GM21381 (cell line): ENCODE measurements at regions not wholly inside any gene's neighbourhood (a gene's known extent, or its start where the extent isn't known, plus 50 kb on each side); places are given as distances from the start of the nearest gene placed in this dataset.
"Not testable (repeated sequence)": the region's sequence is repeated elsewhere in the genome, so short reads cannot be mapped to it uniquely, and the experiment has no call there.

Experiments
- ATAC-seq: cut with Tn5 transposase; IDR thresholded peaks from one replicate; pipeline ENCODE4 v1.9.1; 2021; ENCODE audit warnings: mild to moderate bottlenecking, moderate library complexity; ENCODE audit not compliant: unreplicated experiment

GRCh38 chr4:143819029-143819428 lies 86.3 kb downstream of the GYPE start:
- no peak for ATAC-seq

- ATAC-seq: not testable (repeated sequence)
Observed at GRCh38 chr4:143817866-143818265, 87.5 kb downstream of the GYPE start.

GRCh38 chr4:143815375-143815774 lies 90.0 kb downstream of the GYPE start:
- ATAC-seq: not testable (repeated sequence)

GRCh38 chr4:143813431-143814154 lies 91.8 kb downstream of the GYPE start:
- not testable (repeated sequence) for ATAC-seq

GRCh38 chr4:143791693-143792092 lies 91.2 kb upstream of the FREM3 start:
- not testable (repeated sequence) for ATAC-seq

- not testable (repeated sequence) for ATAC-seq
Observed at GRCh38 chr4:143790425-143790824, 90.0 kb upstream of the FREM3 start.

GRCh38 chr4:143789618-143790017 lies 89.1 kb upstream of the FREM3 start:
- ATAC-seq: not testable (repeated sequence)

- no peak for ATAC-seq
Observed at GRCh38 chr4:143784567-143784966, 84.1 kb upstream of the FREM3 start.

GRCh38 chr4:143782521-143782920 lies 82.0 kb upstream of the FREM3 start:
- ATAC-seq: no peak

GRCh38 chr4:143773998-143774895 lies 73.8 kb upstream of the FREM3 start:
- peak; percentile 100 for ATAC-seq

- no peak for ATAC-seq
Observed at GRCh38 chr4:143771269-143771668, 70.8 kb upstream of the FREM3 start.

- no peak for ATAC-seq
Observed at GRCh38 chr4:143768007-143768591, 67.6 kb upstream of the FREM3 start.

GRCh38 chr4:143763587-143763986 lies 63.1 kb upstream of the FREM3 start:
- ATAC-seq: no peak

GRCh38 chr4:143762511-143762910 lies 62.0 kb upstream of the FREM3 start:
- ATAC-seq: no peak
